Activated naive CD8-positive, alpha-beta T cell treated with anti-CD3 and anti-CD28 coated beads, Interleukin-2, amount 10 ng/mL, durations not matched to agents 7 days and 5 days (primary cell): ENCODE measurements at regions not wholly inside any gene's neighbourhood (a gene's known extent, or its start where the extent isn't known, plus 50 kb on each side); places are given as distances from the start of the nearest gene placed in this dataset.

Experiments
- ATAC-seq: fragments of 150-1000 bp; cut with Tn5 transposase; one replicate; pipeline ENCODE4 v1.10.0; 2021; ENCODE audit warnings: low read depth, moderate library complexity
- POLR2A ChIA-PET: fragments of 350-600 bp; sonication (Branson Sonifier 250); formaldehyde crosslinking; loops from one replicate; lab custom pipeline; 2021; ENCODE audit warnings: antibody characterized with exemption; lab: Charles Lee
- DNase-seq: peaks from one replicate; pipeline ENCODE4 v3.0.0; 2021
- H3K27ac Mint-ChIP-seq: one replicate; pipeline ENCODE4 v1.8.0; 2022; ENCODE audit warnings: mild to moderate bottlenecking, mixed read lengths
- H3K27me3 Mint-ChIP-seq: one replicate; pipeline ENCODE4 v1.8.0; 2022; ENCODE audit warnings: mild to moderate bottlenecking, moderate library complexity, mixed read lengths
- H3K36me3 Mint-ChIP-seq: one replicate; pipeline ENCODE4 v1.8.0; 2021; ENCODE audit warnings: mild to moderate bottlenecking, mixed read lengths
- H3K4me1 Mint-ChIP-seq: one replicate; pipeline ENCODE4 v1.8.0; 2021; ENCODE audit warnings: mixed read lengths
- H3K4me3 Mint-ChIP-seq: one replicate; pipeline ENCODE4 v1.8.0; 2022; ENCODE audit warnings: mild to moderate bottlenecking, moderate library complexity, mixed read lengths
- H3K9me3 Mint-ChIP-seq: one replicate; pipeline ENCODE4 v1.8.0; 2021; ENCODE audit warnings: mixed read lengths

- no peak for DNase-seq
- H3K4me3 Mint-ChIP-seq: no peak overlapping the region
- H3K36me3 Mint-ChIP-seq: no peaks in the 10 kb centered on the region
- H3K4me1 Mint-ChIP-seq: no peaks in the 10 kb centered on the region
- peaks cover 2% of the 10 kb centered on the region for H3K27me3 Mint-ChIP-seq
- no peak for ATAC-seq
- H3K27ac Mint-ChIP-seq: no peak overlapping the region
- no peaks in the 10 kb centered on the region for H3K9me3 Mint-ChIP-seq
- POLR2A ChIA-PET: no interaction called here
Measured at GRCh38 chr3:70387889-70388288, 75.5 kb upstream of the MDFIC2 start.

GRCh38 chr3:70386846-70387245, 74.4 kb upstream of the MDFIC2 start:
- Mint-ChIP-seq H3K36me3 (no peaks in the 10 kb centered on the region), H3K4me3 (no peak overlapping the region), H3K27ac (no peak overlapping the region), H3K27me3 (peaks cover 2% of the 10 kb centered on the region), H3K9me3 (no peaks in the 10 kb centered on the region), H3K4me1 (no peaks in the 10 kb centered on the region)
- DNase-seq: no peak
- POLR2A ChIA-PET: no interaction called here
- ATAC-seq: no peak

- POLR2A ChIA-PET: no interaction called here
- H3K4me1 Mint-ChIP-seq: no peaks in the 10 kb centered on the region
Measured at GRCh38 chr3:70386043-70386442, 73.6 kb upstream of the MDFIC2 start.

GRCh38 chr3:70383360-70383831, 71.0 kb upstream of the MDFIC2 start:
- Mint-ChIP-seq H3K4me3 (no peak overlapping the region), H3K27ac (no peak overlapping the region), H3K4me1 (no peaks in the 10 kb centered on the region), H3K9me3 (no peaks in the 10 kb centered on the region), H3K36me3 (no peaks in the 10 kb centered on the region), H3K27me3 (peaks cover 2% of the 10 kb centered on the region)
- ATAC-seq (no peak), DNase-seq (no peak)
- POLR2A ChIA-PET: no interaction called here

More at GRCh38 chr3:70386043-70386442, 73.6 kb upstream of the MDFIC2 start:
- H3K9me3 Mint-ChIP-seq: no peaks in the 10 kb centered on the region
- DNase-seq (no peak), ATAC-seq (no peak)
- peaks cover 2% of the 10 kb centered on the region for H3K27me3 Mint-ChIP-seq
- H3K27ac Mint-ChIP-seq: no peak overlapping the region
- no peak overlapping the region for H3K4me3 Mint-ChIP-seq
- H3K36me3 Mint-ChIP-seq: no peaks in the 10 kb centered on the region

- DNase-seq: no peak
- no peaks in the 10 kb centered on the region for H3K36me3 Mint-ChIP-seq
- H3K27ac Mint-ChIP-seq: no peak overlapping the region
- no peaks in the 10 kb centered on the region for H3K4me1 Mint-ChIP-seq
- peaks cover 2% of the 10 kb centered on the region for H3K9me3 Mint-ChIP-seq
- POLR2A ChIA-PET: no interaction called here
- H3K27me3 Mint-ChIP-seq: no peaks in the 10 kb centered on the region
- H3K4me3 Mint-ChIP-seq: no peak overlapping the region
- ATAC-seq: no peak
Measured at GRCh38 chr3:70374179-70374578, 61.7 kb upstream of the MDFIC2 start.
